Parathyroid adenoma (tissue), 2 donors: ENCODE measurements at regions not wholly inside any gene's neighbourhood (a gene's known extent, or its start where the extent isn't known, plus 50 kb on each side); places are given as distances from the start of the nearest gene placed in this dataset.
"Not testable (repeated sequence)": the region's sequence is repeated elsewhere in the genome, so short reads cannot be mapped to it uniquely, and the experiment has no call there.

Experiments
- H2AFZ ChIP-seq: fragments of 300-600 bp; sonication (generic); one replicate; pipeline ENCODE4 v1.7.0; 2017; ENCODE audit warnings: antibody characterized with exemption, mild to moderate bottlenecking
- H3K27ac ChIP-seq: fragments of 300-600 bp; sonication (generic); one replicate; pipeline ENCODE4 v1.7.0; 2017
- H3K27me3 ChIP-seq: fragments of 300-600 bp; sonication (generic); one replicate; pipeline ENCODE4 v1.7.0; 2017; ENCODE audit warnings: low read length; ENCODE audit not compliant: control insufficient read depth, insufficient read depth
- H3K36me3 ChIP-seq: fragments of 300-600 bp; sonication (generic); one replicate; pipeline ENCODE4 v1.7.0; 2017; ENCODE audit warnings: low read length; ENCODE audit not compliant: control insufficient read depth, insufficient read depth
- H3K4me1 ChIP-seq: fragments of 300-600 bp; sonication (generic); one replicate; pipeline ENCODE4 v1.7.0; 2017; ENCODE audit warnings: control low read depth
- H3K4me2 ChIP-seq: fragments of 300-600 bp; sonication (generic); one replicate; pipeline ENCODE4 v1.7.0; 2017; ENCODE audit warnings: low read length
- H3K4me3 ChIP-seq: fragments of 300-600 bp; sonication (generic); one replicate; pipeline ENCODE4 v1.7.0; 2017; ENCODE audit warnings: low read depth, low read length
- H3K79me2 ChIP-seq: fragments of 300-600 bp; sonication (generic); one replicate; pipeline ENCODE4 v1.7.0; 2017; ENCODE audit warnings: control low read depth
- H3K9ac ChIP-seq: fragments of 300-600 bp; sonication (generic); one replicate; pipeline ENCODE4 v1.7.0; 2017; ENCODE audit warnings: mild to moderate bottlenecking
- H3K9me3 ChIP-seq: fragments of 300-600 bp; sonication (generic); one replicate; pipeline ENCODE4 v1.7.0; 2017; ENCODE audit warnings: low read length; ENCODE audit not compliant: control insufficient read depth
- CTCF ChIP-seq: fragments of 300-600 bp; sonication (generic); IDR thresholded peaks from one replicate; pipeline ENCODE4 v1.7.0; 2017; ENCODE audit warnings: antibody characterized with exemption, mild to moderate bottlenecking
- donor health status: primary hyperparathyroidism.

GRCh38 chr1:25118546-25118945 lies 113.8 kb downstream of the SYF2 start:
- no peak for TF ChIP-seq CTCF
- no peak overlapping the region for H3K4me3 ChIP-seq
- H3K4me2 ChIP-seq: no peak overlapping the region
- no peak overlapping the region for H3K9ac ChIP-seq
- H3K27ac ChIP-seq: no peak overlapping the region
- no peaks in the 10 kb centered on the region for H3K9me3 ChIP-seq
- no peaks in the 10 kb centered on the region for H3K27me3 ChIP-seq
- H3K4me1 ChIP-seq: no peaks in the 10 kb centered on the region
- H3K36me3 ChIP-seq: no peaks in the 10 kb centered on the region
- no peak overlapping the region for H2AFZ ChIP-seq
- H3K79me2 ChIP-seq: no peaks in the 10 kb centered on the region

- H3K4me1 ChIP-seq: no peaks in the 10 kb centered on the region
- H3K4me2 ChIP-seq: no peak overlapping the region
- no peaks in the 10 kb centered on the region for H3K79me2 ChIP-seq
- H3K4me3 ChIP-seq: no peak overlapping the region
- H3K9ac ChIP-seq: no peak overlapping the region
- H3K27me3 ChIP-seq: no peaks in the 10 kb centered on the region
- H3K27ac ChIP-seq: no peak overlapping the region
- no peaks in the 10 kb centered on the region for H3K9me3 ChIP-seq
- no peak overlapping the region for H2AFZ ChIP-seq
- TF ChIP-seq CTCF: no peak
- no peaks in the 10 kb centered on the region for H3K36me3 ChIP-seq
Measured at GRCh38 chr1:25117233-25117823, 115.0 kb downstream of the SYF2 start.

- H3K36me3 ChIP-seq: no peaks in the 10 kb centered on the region
Measured at GRCh38 chr1:25116832-25117231, 115.5 kb downstream of the SYF2 start.

GRCh38 chr1:25116117-25116516 lies 116.2 kb downstream of the SYF2 start:
- not testable (repeated sequence) for H3K4me3 ChIP-seq, H2AFZ ChIP-seq, H3K79me2 ChIP-seq, H3K4me2 ChIP-seq, H3K9me3 ChIP-seq, H3K27ac ChIP-seq, H3K27me3 ChIP-seq, H3K9ac ChIP-seq, H3K36me3 ChIP-seq, H3K4me1 ChIP-seq

More at GRCh38 chr1:25116832-25117231, 115.5 kb downstream of the SYF2 start:
- H2AFZ ChIP-seq: no peak overlapping the region
- H3K4me3 ChIP-seq: no peak overlapping the region
- H3K27me3 ChIP-seq: no peaks in the 10 kb centered on the region
- no peak overlapping the region for H3K9ac ChIP-seq
- H3K79me2 ChIP-seq: no peaks in the 10 kb centered on the region
- H3K9me3 ChIP-seq: no peaks in the 10 kb centered on the region
- H3K27ac ChIP-seq: no peak overlapping the region
- no peak overlapping the region for H3K4me2 ChIP-seq
- no peaks in the 10 kb centered on the region for H3K4me1 ChIP-seq
- no peak for TF ChIP-seq CTCF

GRCh38 chr1:25113731-25114130 lies 118.6 kb downstream of the SYF2 start:
- Histone ChIP-seq H3K9me3 (no peaks in the 10 kb centered on the region), H3K27me3 (no peaks in the 10 kb centered on the region), H3K4me3 (no peak overlapping the region), H3K4me2 (no peak overlapping the region), H3K27ac (no peak overlapping the region), H3K79me2 (no peaks in the 10 kb centered on the region), H2AFZ (no peak overlapping the region), H3K9ac (no peak overlapping the region), H3K4me1 (no peaks in the 10 kb centered on the region), H3K36me3 (no peaks in the 10 kb centered on the region)
- TF ChIP-seq CTCF: no peak
